ENCODE measurements at regions not wholly inside any gene's neighbourhood (a gene's known extent, or its start where the extent isn't known, plus 50 kb on each side); places are given as distances from the start of the nearest gene placed in this dataset.

- no peak for DNase-seq
Measured at GRCh38 chr17:27974045-27974436, 68.4 kb upstream of the NLK start.

- DNase-seq, result no peak
Measured at GRCh38 chr17:27974531-27975145, 67.8 kb upstream of the NLK start.

GRCh38 chr17:27975146-27976011 is 67.1 kb upstream of the NLK start:
- DNase-seq, result no peak

GRCh38 chr17:27976331-27976730 is 66.1 kb upstream of the NLK start:
- no peak for DNase-seq

GRCh38 chr17:27977751-27978688 is 64.5 kb upstream of the NLK start:
- no peak for DNase-seq

GRCh38 chr17:27978689-27979175 is 63.7 kb upstream of the NLK start:
- DNase-seq, result no peak

- no peak for DNase-seq
Measured at GRCh38 chr17:27980043-27980442, 62.4 kb upstream of the NLK start.

GRCh38 chr17:27981978-27982377 is 60.5 kb upstream of the NLK start:
- no peak for DNase-seq

GRCh38 chr17:27982688-27983087 is 59.8 kb upstream of the NLK start:
- no peak for DNase-seq

GRCh38 chr17:27983853-27984252 is 58.6 kb upstream of the NLK start:
- DNase-seq, result no peak

- no peak for DNase-seq
Measured at GRCh38 chr17:27984404-27984803, 58.1 kb upstream of the NLK start.

GRCh38 chr17:27984816-27985215 is 57.7 kb upstream of the NLK start:
- DNase-seq, result no peak

- DNase-seq, result no peak
Measured at GRCh38 chr17:27985306-27985705, 57.2 kb upstream of the NLK start.

- DNase-seq, result no peak
Measured at GRCh38 chr17:27985736-27986399, 56.6 kb upstream of the NLK start.

GRCh38 chr17:27986805-27987684 is 55.4 kb upstream of the NLK start:
- DNase-seq, result no peak

GRCh38 chr17:27989046-27989445 is 53.4 kb upstream of the NLK start:
- DNase-seq, result no peak

- no peak for DNase-seq
Measured at GRCh38 chr17:27990100-27990499, 52.4 kb upstream of the NLK start.

- no peak for DNase-seq
Measured at GRCh38 chr17:27990979-27991378, 51.5 kb upstream of the NLK start.

- no peak for DNase-seq
Measured at GRCh38 chr17:27991462-27991993, 50.9 kb upstream of the NLK start.
